Middle frontal gyrus (tissue), 1 donor: ENCODE measurements at regions not wholly inside any gene's neighbourhood (a gene's known extent, or its start where the extent isn't known, plus 50 kb on each side); places are given as distances from the start of the nearest gene placed in this dataset.

Experiments used
- DNase-seq: peaks from one replicate; pipeline ENCODE4 v3.0.0-alpha.2; 2015; ENCODE audit warnings: low spot score; ENCODE audit errors: extremely low spot score

GRCh38 chr5:135140446-135141204, 106.6 kb upstream of the PITX1 start:
- DNase-seq: no peak

GRCh38 chr5:135139381-135140134, 105.5 kb upstream of the PITX1 start:
- peak; percentile 15 for DNase-seq

- no peak for DNase-seq
Measured at GRCh38 chr5:135138116-135138850, 104.3 kb upstream of the PITX1 start.

- DNase-seq: no peak
Measured at GRCh38 chr5:135137146-135137915, 103.3 kb upstream of the PITX1 start.

GRCh38 chr5:135136546-135136945, 102.5 kb upstream of the PITX1 start:
- DNase-seq: no peak

GRCh38 chr5:135135530-135136226, 101.7 kb upstream of the PITX1 start:
- DNase-seq: no peak

- no peak for DNase-seq
Measured at GRCh38 chr5:135134691-135135381, 100.8 kb upstream of the PITX1 start.

GRCh38 chr5:135133698-135134515, 99.9 kb upstream of the PITX1 start:
- DNase-seq: no peak

GRCh38 chr5:135133181-135133580, 99.2 kb upstream of the PITX1 start:
- DNase-seq: no peak

- no peak for DNase-seq
Measured at GRCh38 chr5:135131801-135132680, 98.0 kb upstream of the PITX1 start.

- no peak for DNase-seq
Measured at GRCh38 chr5:135130261-135131215, 96.5 kb upstream of the PITX1 start.

GRCh38 chr5:135129307-135129706, 95.3 kb upstream of the PITX1 start:
- DNase-seq: no peak

GRCh38 chr5:135128361-135128760, 94.3 kb upstream of the PITX1 start:
- DNase-seq: no peak

- no peak for DNase-seq
Measured at GRCh38 chr5:135127439-135128240, 93.6 kb upstream of the PITX1 start.

GRCh38 chr5:135126688-135127438, 92.8 kb upstream of the PITX1 start:
- DNase-seq: no peak

- DNase-seq: no peak
Measured at GRCh38 chr5:135124724-135125123, 90.7 kb upstream of the PITX1 start.
